WTC11 (cell line): ENCODE measurements at regions not wholly inside any gene's neighbourhood (a gene's known extent, or its start where the extent isn't known, plus 50 kb on each side); places are given as distances from the start of the nearest gene placed in this dataset.

ENCODE experiments used
- CTCF ChIP-seq: fragments of 200-600 bp; IDR thresholded peaks from 2 replicates; pipeline ENCODE4 v1.8.0; 2022; ENCODE audit warnings: antibody characterized with exemption
- FOXJ3 ChIP-seq: sonication (generic); formaldehyde crosslinking; IDR thresholded peaks from 2 replicates; pipeline ENCODE4 v1.9.0; 2021; ENCODE audit warnings: missing genetic modification reagents, mild to moderate bottlenecking, borderline replicate concordance
- ZNF423 ChIP-seq: fragments of 250-450 bp; sonication (Bioruptor Pico); IDR thresholded peaks from 2 replicates; pipeline ENCODE4 v2.1.2; 2022; ENCODE audit warnings: mild to moderate bottlenecking, moderate library complexity
- ZNF512 ChIP-seq: sonication (generic); formaldehyde crosslinking; IDR thresholded peaks from 2 replicates; pipeline ENCODE4 v1.8.1; 2022; ENCODE audit warnings: missing genetic modification reagents, borderline replicate concordance
- TF ChIP-seq, protein P1 (sequence below): sonication (generic); formaldehyde crosslinking; IDR thresholded peaks from 2 replicates; pipeline ENCODE4 v1.8.0; 2022; ENCODE audit warnings: mild to moderate bottlenecking, missing genetic modification reagents

DNA sequence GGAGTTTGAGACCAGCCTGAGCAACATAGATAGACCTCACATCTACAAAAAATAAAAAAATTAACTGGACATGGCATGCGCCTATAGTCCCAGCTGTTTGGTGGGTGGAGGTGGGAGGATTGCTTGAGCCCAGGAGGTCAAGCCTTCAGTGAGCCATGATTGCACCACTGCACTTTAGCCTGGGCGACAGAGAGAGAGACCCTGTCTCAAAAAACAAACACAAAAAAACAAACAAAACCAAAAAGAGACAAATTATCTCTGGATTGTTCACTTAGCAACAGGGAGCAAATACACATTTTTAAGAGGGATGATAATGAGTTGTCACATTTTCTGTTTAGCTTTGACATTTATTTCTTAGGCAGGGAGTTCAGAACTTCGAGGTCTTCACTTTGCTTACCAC is 155.4 kb downstream of the CEP135 start:
- TF ChIP-seq ZNF423 (CRISPR knock-in tag), result no peak
- TF ChIP-seq CTCF, result no peak
- TF ChIP-seq, protein P1, sequence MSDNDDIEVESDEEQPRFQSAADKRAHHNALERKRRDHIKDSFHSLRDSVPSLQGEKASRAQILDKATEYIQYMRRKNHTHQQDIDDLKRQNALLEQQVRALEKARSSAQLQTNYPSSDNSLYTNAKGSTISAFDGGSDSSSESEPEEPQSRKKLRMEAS (CRISPR knock-in tag), result no peak
- no peak for TF ChIP-seq FOXJ3 (CRISPR knock-in tag)
- TF ChIP-seq ZNF512 (CRISPR knock-in tag), result no peak
